A549 (cell line): ENCODE measurements at regions not wholly inside any gene's neighbourhood (a gene's known extent, or its start where the extent isn't known, plus 50 kb on each side); places are given as distances from the start of the nearest gene placed in this dataset.

Source experiments
- ATAC-seq, 2 experiments: fragments of 200-7000 bp in 1 of 2; fragments of >200 bp in 1 of 2; cut with Nextera tagmentation in 1 of 2; cut with Tn5 transposase in 1 of 2; 3 replicates each; pipeline versions ENCODE4 v1.8.0 to v1.9.1; 2018 to 2020; ENCODE audit warnings: mild to moderate bottlenecking in 1 of 2, moderate library complexity in 1 of 2
- CTCF ChIA-PET: fragments of 300-600 bp; sonication (Branson Sonifier 250); formaldehyde crosslinking; extraction: SDS; loops from one replicate; lab custom pipeline; 2021; ENCODE audit warnings: antibody characterized with exemption, inconsistent platforms; lab: Yijun Ruan, JAX
- POLR2A ChIA-PET: fragments of 350-600 bp; formaldehyde crosslinking; extraction: SDS; loops from one replicate; lab custom pipeline; 2021; ENCODE audit warnings: antibody characterized with exemption, inconsistent platforms; lab: Yijun Ruan, JAX
- DNase-seq, 2 experiments: peaks; one replicate each; pipeline versions ENCODE4 v3.0.0 to v3.0.0-alpha.2; 2011 to 2016; ENCODE audit warnings: low read depth in 1 of 2, low spot score in 1 of 2
- FAIRE-seq: peaks from 2 replicates; lab custom pipeline; 2011; peaks lifted over from hg19 to GRCh38; lab: Jason Lieb, UNC
- H3K27ac ChIP-seq, 2 experiments: fragments of >200 bp; sonication (Bioruptor Twin); formaldehyde crosslinking; 3 replicates each; pipeline ENCODE4 v1.5.1; 2016 to 2017
- H3K4me1 ChIP-seq: fragments of >200 bp; sonication (Bioruptor Twin); formaldehyde crosslinking; 3 replicates; pipeline ENCODE4 v1.6.1; 2016
- H3K4me2 ChIP-seq: fragments of >200 bp; sonication (Bioruptor Twin); formaldehyde crosslinking; 3 replicates; pipeline ENCODE4 v1.6.1; 2016
- H3K4me3 ChIP-seq: fragments of >200 bp; sonication (Bioruptor Twin); formaldehyde crosslinking; 3 replicates; pipeline ENCODE4 v1.5.1; 2016
- H3K9me3 ChIP-seq: fragments of >200 bp; sonication (Bioruptor Twin); formaldehyde crosslinking; 3 replicates; pipeline ENCODE4 v1.6.1; 2016
- CBX8 ChIP-seq: fragments of 200-600 bp; sonication (generic); IDR thresholded peaks from 2 replicates; pipeline ENCODE4 v1.6.1; 2016
- EHMT2 ChIP-seq: fragments of 200-600 bp; sonication (generic); IDR thresholded peaks from 2 replicates; pipeline ENCODE4 v1.6.1; 2016; ENCODE audit warnings: antibody characterized with exemption, low read depth, mild to moderate bottlenecking, moderate library complexity
- ELK1 ChIP-seq: fragments of 150-350 bp; IDR thresholded peaks from 2 replicates; pipeline ENCODE4 v1.6.1; 2014; ENCODE audit warnings: low read depth, mild to moderate bottlenecking, low read length
- EP300 ChIP-seq, 2 experiments: fragments of >200 bp; sonication (Bioruptor Twin); formaldehyde crosslinking; IDR thresholded peaks; 2 replicates in 1 of 2; 3 replicates in 1 of 2; pipeline ENCODE4 v1.6.1; 2016 to 2017
- ESRRA ChIP-seq: fragments of 150-350 bp; IDR thresholded peaks from 2 replicates; pipeline ENCODE4 v1.6.1; 2014; ENCODE audit warnings: mild to moderate bottlenecking, low read length, borderline replicate concordance
- FOSL2 ChIP-seq, 2 experiments: fragments of 450-650 bp in 1 of 2; fragments of >200 bp in 1 of 2; sonication (Bioruptor Twin) in 1 of 2; formaldehyde crosslinking; IDR thresholded peaks; 2 replicates each; pipeline versions ENCODE4 v1.5.0 to v1.6.1; 2016 to 2020; ENCODE audit warnings: mild to moderate bottlenecking in 1 of 2, moderate library complexity in 1 of 2
- HOXB13 ChIP-seq: fragments of 250-450 bp; sonication (Bioruptor Pico); IDR thresholded peaks from 2 replicates; pipeline ENCODE4 v1.5.0; 2020; ENCODE audit warnings: low read depth, mild to moderate bottlenecking, moderate library complexity
- JUNB ChIP-seq: fragments of >200 bp; sonication (Bioruptor Twin); formaldehyde crosslinking; IDR thresholded peaks from 2 replicates; pipeline ENCODE4 v1.6.1; 2016
- MAX ChIP-seq: IDR thresholded peaks from 2 replicates; pipeline ENCODE4 v1.6.1; 2012
- MAZ ChIP-seq: fragments of 150-350 bp; IDR thresholded peaks from 2 replicates; pipeline ENCODE4 v1.6.1; 2014; ENCODE audit warnings: antibody characterized with exemption, low read depth, low read length, borderline replicate concordance
- MYC ChIP-seq: IDR thresholded peaks from 2 replicates; pipeline ENCODE4 v1.6.1; 2012; ENCODE audit warnings: mild to moderate bottlenecking, inconsistent platforms, low read length, improper control_type of control experiment, borderline replicate concordance
- NPAS2 ChIP-seq: fragments of 250-450 bp; sonication (Bioruptor Pico); IDR thresholded peaks from 2 replicates; pipeline ENCODE4 v1.8.0; 2022; ENCODE audit warnings: mild to moderate bottlenecking, moderate library complexity, borderline replicate concordance
- POLR2A ChIP-seq: IDR thresholded peaks from 2 replicates; pipeline ENCODE4 v1.6.1; 2012; ENCODE audit warnings: mild to moderate bottlenecking, low read length
- RAD21 ChIP-seq, 2 experiments: fragments of >200 bp in 1 of 2; sonication (Bioruptor Twin) in 1 of 2; formaldehyde crosslinking in 1 of 2; IDR thresholded peaks in 1 of 2; conservative IDR thresholded peaks in 1 of 2; 2 replicates in 1 of 2; 3 replicates in 1 of 2; pipeline ENCODE4 v1.6.1; 2012 to 2018; ENCODE audit warnings: inconsistent platforms in 1 of 2
- RCOR1 ChIP-seq: fragments of 150-350 bp; IDR thresholded peaks from 2 replicates; pipeline ENCODE4 v1.6.1; 2014; ENCODE audit warnings: antibody characterized with exemption, low read length, low read depth
- SMC3 ChIP-seq: fragments of >200 bp; sonication (Bioruptor Twin); formaldehyde crosslinking; IDR thresholded peaks from 3 replicates; pipeline ENCODE4 v1.6.1; 2018; ENCODE audit warnings: inconsistent platforms
- TFCP2L1 ChIP-seq: fragments of 250-450 bp; sonication (Bioruptor Pico); IDR thresholded peaks from 2 replicates; pipeline ENCODE4 v1.5.0; 2021; ENCODE audit warnings: mild to moderate bottlenecking
- TP53 ChIP-seq: fragments of 250-450 bp; sonication (Bioruptor Pico); IDR thresholded peaks from 2 replicates; pipeline ENCODE4 v1.5.0; 2021; ENCODE audit warnings: mild to moderate bottlenecking, moderate library complexity
- ZFP36 ChIP-seq: fragments of 450-650 bp; IDR thresholded peaks from 2 replicates; pipeline ENCODE4 v1.6.1; 2014; ENCODE audit warnings: borderline replicate concordance; ENCODE audit not compliant: partially characterized antibody
- ZNF302 ChIP-seq: fragments of 250-450 bp; sonication (Bioruptor Pico); IDR thresholded peaks from 2 replicates; pipeline ENCODE4 v1.9.0; 2021; ENCODE audit warnings: inconsistent platforms, mild to moderate bottlenecking, moderate library complexity
- WGBS: methylation state at CpG from one replicate; pipeline ENCODE4 v1.1.6; 2017; ENCODE audit errors: missing lambda C conversion rate; 5-methylcytosine and 5-hydroxymethylcytosine counted together
- TF ChIP-seq, protein P1 (sequence below): fragments of 450-650 bp; IDR thresholded peaks from 2 replicates; pipeline ENCODE4 v1.6.1; 2014; ENCODE audit warnings: antibody characterized with exemption
- TF ChIP-seq, protein P2 (sequence below): IDR thresholded peaks from 2 replicates; pipeline ENCODE4 v1.6.1; 2012

DNA sequence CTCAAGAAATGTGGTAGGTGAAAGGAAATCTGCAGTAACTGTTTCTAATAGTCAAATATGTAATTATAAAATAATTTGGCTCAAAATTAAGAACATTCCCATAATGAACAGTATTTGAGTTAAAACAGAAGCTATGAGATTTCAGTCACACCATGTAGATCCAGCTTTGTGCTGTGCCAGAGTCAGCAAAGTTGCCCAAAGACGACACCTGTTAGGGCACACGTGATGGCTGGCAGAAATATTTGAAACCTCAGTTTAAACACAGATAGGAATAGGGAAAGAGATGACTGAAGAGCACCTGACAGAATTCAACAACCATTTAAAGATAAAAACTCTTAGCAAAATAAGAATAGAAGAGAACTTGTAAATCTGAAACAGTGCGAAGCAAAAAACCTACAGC lies 129.3 kb downstream of the CD83 start:
- CTCF ChIA-PET: no interaction called here
- Histone ChIP-seq H3K27ac (no peak overlapping the region), H3K9me3 (no peaks in the 10 kb centered on the region), H3K4me3 (no peak overlapping the region), H3K4me2 (no peak overlapping the region), H3K4me1 (no peaks in the 10 kb centered on the region)
- FAIRE-seq: no peak
- 65% methylated on average over 3 of the region's 3 CpGs for WGBS
- ATAC-seq: no peak
- DNase-seq: no peak
- POLR2A ChIA-PET: no interaction called here
- TF ChIP-seq EHMT2: no peak
- TF ChIP-seq CBX8: no peak
- no peak for TF ChIP-seq ZNF302 (CRISPR knock-in tag)
- no peak for TF ChIP-seq RCOR1
- TF ChIP-seq RAD21 (conservative IDR thresholded peaks at IDR 0.05 in 1 of 2, IDR thresholded peaks at IDR 0.05 in 1 of 2): no peak
- TF ChIP-seq NPAS2: no peak
- no peak for TF ChIP-seq HOXB13 (CRISPR knock-in tag)
- TF ChIP-seq, protein P1, sequence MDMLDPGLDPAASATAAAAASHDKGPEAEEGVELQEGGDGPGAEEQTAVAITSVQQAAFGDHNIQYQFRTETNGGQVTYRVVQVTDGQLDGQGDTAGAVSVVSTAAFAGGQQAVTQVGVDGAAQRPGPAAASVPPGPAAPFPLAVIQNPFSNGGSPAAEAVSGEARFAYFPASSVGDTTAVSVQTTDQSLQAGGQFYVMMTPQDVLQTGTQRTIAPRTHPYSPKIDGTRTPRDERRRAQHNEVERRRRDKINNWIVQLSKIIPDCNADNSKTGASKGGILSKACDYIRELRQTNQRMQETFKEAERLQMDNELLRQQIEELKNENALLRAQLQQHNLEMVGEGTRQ: no peak
- TF ChIP-seq MAX: no peak
- TF ChIP-seq MYC: no peak
- no peak for TF ChIP-seq TP53 (CRISPR knock-in tag)

- ATAC-seq (no peak), FAIRE-seq (no peak), DNase-seq (no peak)
- Histone ChIP-seq H3K4me2 (no peak overlapping the region), H3K4me3 (no peak overlapping the region), H3K4me1 (no peaks in the 10 kb centered on the region), H3K9me3 (no peaks in the 10 kb centered on the region), H3K27ac (no peak overlapping the region)
- TF ChIP-seq, protein P2, sequence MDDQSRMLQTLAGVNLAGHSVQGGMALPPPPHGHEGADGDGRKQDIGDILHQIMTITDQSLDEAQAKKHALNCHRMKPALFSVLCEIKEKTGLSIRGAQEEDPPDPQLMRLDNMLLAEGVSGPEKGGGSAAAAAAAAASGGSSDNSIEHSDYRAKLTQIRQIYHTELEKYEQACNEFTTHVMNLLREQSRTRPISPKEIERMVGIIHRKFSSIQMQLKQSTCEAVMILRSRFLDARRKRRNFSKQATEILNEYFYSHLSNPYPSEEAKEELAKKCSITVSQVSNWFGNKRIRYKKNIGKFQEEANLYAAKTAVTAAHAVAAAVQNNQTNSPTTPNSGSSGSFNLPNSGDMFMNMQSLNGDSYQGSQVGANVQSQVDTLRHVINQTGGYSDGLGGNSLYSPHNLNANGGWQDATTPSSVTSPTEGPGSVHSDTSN: no peak
- TF ChIP-seq TFCP2L1 (CRISPR knock-in tag) (no peak), ESRRA (no peak)
- CTCF ChIA-PET: interaction anchor here (0.6 kb wide), 1 partner anchor 996 kb away, joined by 5 read pairs; no protein-coding TSS in a partner anchor
- WGBS: 66% methylated on average over 4 of the region's 4 CpGs
- POLR2A ChIA-PET: no interaction called here
Observed at GRCh38 chr6:14250573-14250972, 133.0 kb downstream of the CD83 start.

DNA sequence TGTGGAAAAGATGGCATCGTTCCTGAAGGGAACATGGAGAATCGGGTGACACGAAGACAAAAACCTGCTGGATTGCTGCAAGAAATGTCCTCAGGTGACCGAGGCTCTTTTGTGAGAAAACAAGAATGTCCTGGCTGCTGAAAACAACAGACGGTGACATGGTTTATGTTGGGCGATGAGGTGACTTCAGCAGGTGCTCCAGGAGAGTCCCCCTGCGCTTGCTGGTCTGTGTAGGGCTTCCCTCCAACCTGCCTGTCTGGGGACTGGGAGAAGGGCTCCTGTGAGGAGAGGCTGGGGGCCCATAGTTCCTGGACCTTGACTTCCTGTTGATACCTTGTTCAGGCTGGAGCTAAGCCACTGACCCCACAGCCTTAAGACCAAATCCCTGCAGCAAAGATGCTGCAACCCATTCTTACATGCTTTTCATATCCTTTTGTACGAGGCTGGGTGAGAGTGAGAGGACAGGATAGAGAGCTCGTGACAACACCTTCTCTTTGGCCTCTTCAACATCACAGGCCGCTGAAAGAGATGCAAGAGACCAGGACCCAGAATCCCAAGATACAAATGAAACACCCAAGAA lies 134.8 kb downstream of the CD83 start:
- CTCF ChIA-PET: no interaction called here
- 63% methylated on average over 10 of the region's 10 CpGs for WGBS
- Histone ChIP-seq H3K4me1 (no peaks in the 10 kb centered on the region), H3K27ac (no peak overlapping the region), H3K4me2 (no peak overlapping the region), H3K4me3 (no peak overlapping the region), H3K9me3 (no peaks in the 10 kb centered on the region)
- FAIRE-seq: no peak
- POLR2A ChIA-PET: no interaction called here
- no peak for DNase-seq
- no peak for TF ChIP-seq NPAS2
- no peak for TF ChIP-seq FOSL2 (IDR thresholded peaks at IDR 0.05)
- no peak for TF ChIP-seq FOSL2 (CRISPR knock-in tag; IDR thresholded peaks at IDR 0.05)
- TF ChIP-seq RCOR1: no peak
- TF ChIP-seq MAZ: no peak
- no peak for TF ChIP-seq EP300 (IDR thresholded peaks at IDR 0.05)
- no peak for TF ChIP-seq POLR2A
- no peak for ATAC-seq

- FAIRE-seq (no peak), ATAC-seq (no peak), DNase-seq (no peak)
- POLR2A ChIA-PET: no interaction called here
- no peaks in the 10 kb centered on the region for H3K9me3 ChIP-seq
- WGBS: 85% methylated on average over 7 of the region's 7 CpGs
- H3K4me3 ChIP-seq: no peak overlapping the region
- no peaks in the 10 kb centered on the region for H3K4me1 ChIP-seq
- H3K27ac ChIP-seq: no peak overlapping the region
- TF ChIP-seq ZNF302 (CRISPR knock-in tag): no peak
- TF ChIP-seq SMC3: no peak
- TF ChIP-seq JUNB: no peak
- TF ChIP-seq ELK1: no peak
- no peak for TF ChIP-seq ZFP36
- no peak for TF ChIP-seq RCOR1
- no peak overlapping the region for H3K4me2 ChIP-seq
- CTCF ChIA-PET: no interaction called here
Observed at GRCh38 chr6:14254505-14254904, 136.9 kb downstream of the CD83 start.
